ENCODE measurements at regions not wholly inside any gene's neighbourhood (a gene's known extent, or its start where the extent isn't known, plus 50 kb on each side); places are given as distances from the start of the nearest gene placed in this dataset.

DNA sequence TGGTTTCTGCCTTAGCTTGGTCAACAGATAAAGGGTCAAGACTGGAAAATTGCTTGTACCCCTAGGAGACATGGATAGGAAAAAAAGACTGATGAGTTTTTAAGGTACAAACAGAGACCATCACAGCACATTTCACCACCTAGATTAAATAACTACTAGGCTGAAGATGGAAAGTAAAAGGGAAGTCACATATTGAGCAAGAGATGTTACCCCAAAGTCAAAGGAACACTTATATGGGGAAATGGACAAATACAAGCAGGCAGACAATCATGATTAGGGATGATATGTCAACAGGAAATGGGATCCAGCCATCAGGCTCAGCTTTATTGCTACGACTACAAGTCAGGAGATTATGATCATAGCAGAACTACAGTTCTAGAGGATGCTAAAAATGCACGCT lies 1643.1 kb upstream of the CELF4 start:
- TF ChIP-seq SP1 (IDR thresholded peaks at IDR 0.05) (no peak), FOXA1 (IDR thresholded peaks at IDR 0.05) (no peak), SUZ12 (IDR thresholded peaks at IDR 0.05) (no peak), NFRKB (IDR thresholded peaks at IDR 0.05) (no peak), BHLHE40 (IDR thresholded peaks at IDR 0.05; ENCODE audit: borderline replicate concordance) (no peak), FOXM1 (IDR thresholded peaks at IDR 0.05; ENCODE audit: borderline replicate concordance) (no peak), ARNT (IDR thresholded peaks at IDR 0.05) (no peak), CTBP1 (IDR thresholded peaks at IDR 0.05; ENCODE audit: borderline replicate concordance) (no peak), PKNOX1 (IDR thresholded peaks at IDR 0.05) (no peak), ZNF384 (IDR thresholded peaks at IDR 0.05) (no peak), FOXK2 (IDR thresholded peaks at IDR 0.05) (no peak), ELF4 (IDR thresholded peaks at IDR 0.05) (no peak)

All from HEK293T (cell line).